ENCODE measurements at regions not wholly inside any gene's neighbourhood (a gene's known extent, or its start where the extent isn't known, plus 50 kb on each side); places are given as distances from the start of the nearest gene placed in this dataset.

GRCh38 chr10:85225311-85225710, 896.9 kb downstream of the CCSER2 start:
- no peak for DNase-seq (ENCODE audit: low read depth)
- H3K4me3 ChIP-seq (ENCODE audit: low read depth, low read length) = no peak overlapping the region

- no peak overlapping the region for H3K4me3 ChIP-seq (ENCODE audit: low read depth, low read length)
- DNase-seq (ENCODE audit: low read depth) = no peak
These were observed 898.2 kb downstream of the CCSER2 start for GRCh38 chr10:85226596-85226995.

GRCh38 chr10:85228726-85229125, 900.3 kb downstream of the CCSER2 start:
- no peak overlapping the region for H3K4me3 ChIP-seq (ENCODE audit: low read depth, low read length)
- DNase-seq (ENCODE audit: low read depth) = no peak

- no peak overlapping the region for H3K4me3 ChIP-seq (ENCODE audit: low read depth, low read length)
- no peak for DNase-seq (ENCODE audit: low read depth)
These were observed 903.3 kb downstream of the CCSER2 start for GRCh38 chr10:85231534-85232270.

GRCh38 chr10:85235258-85235657, 906.9 kb downstream of the CCSER2 start:
- no peak overlapping the region for H3K4me3 ChIP-seq (ENCODE audit: low read depth, low read length)
- no peak for DNase-seq (ENCODE audit: low read depth)

- H3K4me3 ChIP-seq (ENCODE audit: low read depth, low read length) = no peak overlapping the region
These were observed 910.3 kb downstream of the CCSER2 start for GRCh38 chr10:85238676-85239075.

GRCh38 chr10:85250304-85250703, 921.9 kb downstream of the CCSER2 start:
- H3K4me3 ChIP-seq (ENCODE audit: low read depth, low read length) = no peak overlapping the region
- no peak for DNase-seq (ENCODE audit: low read depth)

More at GRCh38 chr10:85238676-85239075, 910.3 kb downstream of the CCSER2 start:
- no peak for DNase-seq (ENCODE audit: low read depth)

- no peak for DNase-seq (ENCODE audit: low read depth)
These were observed 928.1 kb downstream of the CCSER2 start for GRCh38 chr10:85256481-85256880.

GRCh38 chr10:85259908-85260307, 931.5 kb downstream of the CCSER2 start:
- DNase-seq (ENCODE audit: low read depth) = no peak
- no peak overlapping the region for H3K4me3 ChIP-seq (ENCODE audit: low read depth, low read length)

More at GRCh38 chr10:85256481-85256880, 928.1 kb downstream of the CCSER2 start:
- no peak overlapping the region for H3K4me3 ChIP-seq (ENCODE audit: low read depth, low read length)

- no peak for DNase-seq (ENCODE audit: low read depth)
- H3K4me3 ChIP-seq (ENCODE audit: low read depth, low read length) = no peak overlapping the region
These were observed 934.6 kb downstream of the CCSER2 start for GRCh38 chr10:85262992-85263391.

GRCh38 chr10:85265121-85265520, 936.7 kb downstream of the CCSER2 start:
- no peak for DNase-seq (ENCODE audit: low read depth)
- H3K4me3 ChIP-seq (ENCODE audit: low read depth, low read length) = no peak overlapping the region

GRCh38 chr10:85266808-85267207, 938.4 kb downstream of the CCSER2 start:
- DNase-seq (ENCODE audit: low read depth) = no peak
- no peak overlapping the region for H3K4me3 ChIP-seq (ENCODE audit: low read depth, low read length)

- no peak for DNase-seq (ENCODE audit: low read depth)
These were observed 951.6 kb downstream of the CCSER2 start for GRCh38 chr10:85280014-85280413.

GRCh38 chr10:85284778-85285770, 956.7 kb downstream of the CCSER2 start:
- no peak overlapping the region for H3K4me3 ChIP-seq (ENCODE audit: low read depth, low read length)
- DNase-seq (ENCODE audit: low read depth) = no peak

More at GRCh38 chr10:85280014-85280413, 951.6 kb downstream of the CCSER2 start:
- no peak overlapping the region for H3K4me3 ChIP-seq (ENCODE audit: low read depth, low read length)

GRCh38 chr10:85293483-85293882, 965.1 kb downstream of the CCSER2 start:
- no peak for DNase-seq (ENCODE audit: low read depth)

GRCh38 chr10:85311613-85312337, 983.4 kb downstream of the CCSER2 start:
- H3K4me3 ChIP-seq (ENCODE audit: low read depth, low read length) = no peak overlapping the region

More at GRCh38 chr10:85293483-85293882, 965.1 kb downstream of the CCSER2 start:
- no peak overlapping the region for H3K4me3 ChIP-seq (ENCODE audit: low read depth, low read length)

GRCh38 chr10:85315657-85316056, 987.3 kb downstream of the CCSER2 start:
- H3K4me3 ChIP-seq (ENCODE audit: low read depth, low read length) = no peak overlapping the region
- no peak for DNase-seq (ENCODE audit: low read depth)

More at GRCh38 chr10:85311613-85312337, 983.4 kb downstream of the CCSER2 start:
- DNase-seq (ENCODE audit: low read depth) = no peak

- DNase-seq (ENCODE audit: low read depth) = no peak
- H3K4me3 ChIP-seq (ENCODE audit: low read depth, low read length) = no peak overlapping the region
These were observed 987.9 kb downstream of the CCSER2 start for GRCh38 chr10:85316276-85316675.

- DNase-seq (ENCODE audit: low read depth) = no peak
- H3K4me3 ChIP-seq (ENCODE audit: low read depth, low read length) = no peak overlapping the region
These were observed 989.4 kb downstream of the CCSER2 start for GRCh38 chr10:85317827-85318226.
